GM23338 (cell line): ENCODE measurements at regions not wholly inside any gene's neighbourhood (a gene's known extent, or its start where the extent isn't known, plus 50 kb on each side); places are given as distances from the start of the nearest gene placed in this dataset.

Source experiments
- ATAC-seq: fragments of 200-7000 bp; cut with Tn5 transposase; 3 replicates; pipeline ENCODE4 v1.9.1; 2020
- DNase-seq: peaks from one replicate; pipeline ENCODE4 v3.0.0-alpha.2; 2015; ENCODE audit warnings: low spot score
- H2AFZ ChIP-seq: fragments of 200-600 bp; sonication (generic); 2 replicates; pipeline ENCODE4 v1.8.0; 2016; ENCODE audit warnings: antibody characterized with exemption, mild to moderate bottlenecking, moderate library complexity
- H3F3A ChIP-seq: fragments of 200-600 bp; sonication (generic); replicated peaks from 2 replicates; pipeline ENCODE4 v1.8.0; 2017; ENCODE audit warnings: antibody characterized with exemption, mixed run types, low read depth
- H3K27ac ChIP-seq: fragments of 200-600 bp; sonication (generic); 2 replicates; pipeline ENCODE4 v1.6.1; 2016; ENCODE audit warnings: low read depth
- H3K27me3 ChIP-seq: fragments of 200-600 bp; sonication (generic); 2 replicates; pipeline ENCODE4 v1.8.0; 2016; ENCODE audit warnings: mild to moderate bottlenecking, mixed run types, moderate library complexity; ENCODE audit not compliant: insufficient read depth
- H3K36me3 ChIP-seq: fragments of 200-600 bp; sonication (generic); 2 replicates; pipeline ENCODE4 v1.8.0; 2016; ENCODE audit warnings: mild to moderate bottlenecking; ENCODE audit not compliant: insufficient read depth
- H3K4me1 ChIP-seq: fragments of 200-600 bp; sonication (generic); 2 replicates; pipeline ENCODE4 v1.8.0; 2016; ENCODE audit warnings: mild to moderate bottlenecking, moderate library complexity; ENCODE audit not compliant: insufficient read depth
- H3K4me2 ChIP-seq: fragments of 200-600 bp; sonication (generic); 2 replicates; pipeline ENCODE4 v1.7.1; 2017; ENCODE audit warnings: mixed run types
- H3K4me3 ChIP-seq: fragments of 200-600 bp; sonication (generic); 2 replicates; pipeline ENCODE4 v1.6.1; 2016; ENCODE audit warnings: mixed run types
- H3K79me2 ChIP-seq: fragments of 200-600 bp; sonication (generic); replicated peaks from 2 replicates; pipeline ENCODE4 v1.8.0; 2017; ENCODE audit warnings: mild to moderate bottlenecking; ENCODE audit not compliant: insufficient read depth
- H3K9me2 ChIP-seq: fragments of 200-600 bp; sonication (generic); 2 replicates; pipeline ENCODE4 v1.8.0; 2017; ENCODE audit not compliant: insufficient read depth
- H4K20me1 ChIP-seq: fragments of 200-600 bp; sonication (generic); replicated peaks from 2 replicates; pipeline ENCODE4 v1.8.0; 2017; ENCODE audit warnings: mild to moderate bottlenecking; ENCODE audit not compliant: insufficient read depth
- H3K27ac Mint-ChIP-seq: 2 replicates; pipeline ENCODE4 v1.8.0; 2020; ENCODE audit warnings: inconsistent platforms, mild to moderate bottlenecking, moderate library complexity, mixed read lengths
- H3K27me3 Mint-ChIP-seq: 3 replicates; pipeline ENCODE4 v1.8.0; 2022; ENCODE audit warnings: low read depth, mild to moderate bottlenecking, moderate library complexity, mixed read lengths, inconsistent platforms; ENCODE audit not compliant: insufficient read depth, poor library complexity
- H3K36me3 Mint-ChIP-seq: 3 replicates; pipeline ENCODE4 v1.8.0; 2021; ENCODE audit warnings: low read depth, mild to moderate bottlenecking, inconsistent platforms, moderate library complexity, mixed read lengths
- H3K4me1 Mint-ChIP-seq: 3 replicates; pipeline ENCODE4 v1.8.0; 2020; ENCODE audit warnings: mild to moderate bottlenecking, inconsistent platforms, mixed read lengths
- H3K4me3 Mint-ChIP-seq: 3 replicates; pipeline ENCODE4 v1.8.0; 2021; ENCODE audit warnings: moderate library complexity, mild to moderate bottlenecking, inconsistent platforms, mixed read lengths
- H3K9me3 Mint-ChIP-seq: 3 replicates; pipeline ENCODE4 v1.8.0; 2020; ENCODE audit warnings: moderate library complexity, mild to moderate bottlenecking, inconsistent platforms, mixed read lengths
- CREB1 ChIP-seq: fragments of 250-450 bp; sonication (Bioruptor Pico); IDR thresholded peaks from 2 replicates; pipeline ENCODE4 v1.5.0; 2020; ENCODE audit warnings: low read depth, mild to moderate bottlenecking, moderate library complexity
- EZH2 ChIP-seq: fragments of 200-600 bp; sonication (generic); IDR thresholded peaks from one replicate; pipeline ENCODE4 v1.8.0; 2017; ENCODE audit warnings: antibody characterized with exemption, mild to moderate bottlenecking, low read depth; ENCODE audit not compliant: unreplicated experiment
- EZH2phosphoT487 ChIP-seq: fragments of 200-600 bp; sonication (generic); IDR thresholded peaks from one replicate; pipeline ENCODE4 v1.8.1; 2018; ENCODE audit warnings: antibody characterized with exemption; ENCODE audit not compliant: unreplicated experiment
- JUNB ChIP-seq: IDR thresholded peaks from one replicate; pipeline ENCODE4 v1.6.1; 2016; ENCODE audit warnings: antibody characterized with exemption; ENCODE audit not compliant: unreplicated experiment
- NANOG ChIP-seq: IDR thresholded peaks from 2 replicates; pipeline ENCODE4 v1.6.1; 2016; ENCODE audit warnings: antibody characterized with exemption, borderline replicate concordance
- POLR2AphosphoS5 ChIP-seq: IDR thresholded peaks from 2 replicates; pipeline ENCODE4 v1.6.1; 2016; ENCODE audit warnings: antibody characterized with exemption, low read depth
- STAT1 ChIP-seq: IDR thresholded peaks from one replicate; pipeline ENCODE4 v1.6.1; 2016; ENCODE audit warnings: antibody characterized with exemption; ENCODE audit not compliant: unreplicated experiment
- ZNF114 ChIP-seq: fragments of 250-450 bp; sonication (Bioruptor Pico); IDR thresholded peaks from 2 replicates; pipeline ENCODE4 v1.5.0; 2020; ENCODE audit warnings: mild to moderate bottlenecking, moderate library complexity
- ZNF331 ChIP-seq: fragments of 250-450 bp; sonication (Bioruptor Pico); IDR thresholded peaks from 2 replicates; pipeline ENCODE4 v1.5.0; 2020; ENCODE audit warnings: low read depth, mild to moderate bottlenecking, moderate library complexity
- TF ChIP-seq, protein P1 (sequence below): fragments of 250-450 bp; sonication (Bioruptor Pico); IDR thresholded peaks from 2 replicates; pipeline ENCODE4 v1.5.0; 2020; ENCODE audit warnings: mild to moderate bottlenecking, moderate library complexity
- TF ChIP-seq, protein P2 (sequence below), 2 experiments: fragments of 200-600 bp in 1 of 2; sonication (generic) in 1 of 2; conservative IDR thresholded peaks; 2 replicates each; pipeline versions ENCODE4 v1.5.1 to v1.6.1; 2016 to 2017; ENCODE audit warnings: antibody characterized with exemption in 2 of 2, low read depth in 2 of 2, mild to moderate bottlenecking in 2 of 2, moderate library complexity in 1 of 2
- TF ChIP-seq, protein P3 (sequence below): IDR thresholded peaks from one replicate; pipeline ENCODE4 v1.6.1; 2018; ENCODE audit warnings: antibody characterized with exemption; ENCODE audit not compliant: unreplicated experiment
- TF ChIP-seq, protein P4 (sequence below): IDR thresholded peaks from 2 replicates; pipeline ENCODE4 v1.6.1; 2016; ENCODE audit warnings: antibody characterized with exemption

DNA sequence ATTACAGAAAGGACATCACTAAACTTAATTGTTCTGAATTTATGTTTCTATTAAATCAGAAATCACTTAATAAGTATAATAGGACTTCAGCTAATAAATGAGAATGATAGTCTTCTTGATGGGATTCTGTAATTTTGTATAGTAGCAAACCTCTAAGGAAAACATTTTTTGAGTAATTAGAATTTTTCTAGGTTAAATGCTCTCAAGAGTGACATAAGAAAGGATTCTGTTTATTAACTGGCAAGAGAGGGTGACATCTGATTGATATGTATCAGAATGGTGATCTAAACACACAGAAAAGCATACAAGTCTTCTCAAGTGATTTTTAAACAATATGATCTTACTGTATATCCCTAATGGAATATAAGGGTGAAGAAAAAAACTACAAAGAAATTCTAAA lies 1597.7 kb upstream of the PRR20A start:
- Histone ChIP-seq H3K27ac (no peak overlapping the region), H3F3A (no peaks in the 10 kb centered on the region), H3K79me2 (no peaks in the 10 kb centered on the region), H3K9me2 (no peaks in the 10 kb centered on the region), H3K27me3 (no peaks in the 10 kb centered on the region), H2AFZ (no peak overlapping the region), H3K4me3 (no peak overlapping the region), H3K4me2 (no peak overlapping the region), H4K20me1 (no peaks in the 10 kb centered on the region), H3K36me3 (no peaks in the 10 kb centered on the region), H3K4me1 (no peaks in the 10 kb centered on the region; the same call in 1 of the 2 replicates)
- DNase-seq (no peak), ATAC-seq (no peak)
- H3K9me3 Mint-ChIP-seq, result no peaks in the 10 kb centered on the region; the same call in 1 of the 3 replicates
- no peak for TF ChIP-seq NANOG
- no peak for TF ChIP-seq JUNB
- TF ChIP-seq, protein P1, sequence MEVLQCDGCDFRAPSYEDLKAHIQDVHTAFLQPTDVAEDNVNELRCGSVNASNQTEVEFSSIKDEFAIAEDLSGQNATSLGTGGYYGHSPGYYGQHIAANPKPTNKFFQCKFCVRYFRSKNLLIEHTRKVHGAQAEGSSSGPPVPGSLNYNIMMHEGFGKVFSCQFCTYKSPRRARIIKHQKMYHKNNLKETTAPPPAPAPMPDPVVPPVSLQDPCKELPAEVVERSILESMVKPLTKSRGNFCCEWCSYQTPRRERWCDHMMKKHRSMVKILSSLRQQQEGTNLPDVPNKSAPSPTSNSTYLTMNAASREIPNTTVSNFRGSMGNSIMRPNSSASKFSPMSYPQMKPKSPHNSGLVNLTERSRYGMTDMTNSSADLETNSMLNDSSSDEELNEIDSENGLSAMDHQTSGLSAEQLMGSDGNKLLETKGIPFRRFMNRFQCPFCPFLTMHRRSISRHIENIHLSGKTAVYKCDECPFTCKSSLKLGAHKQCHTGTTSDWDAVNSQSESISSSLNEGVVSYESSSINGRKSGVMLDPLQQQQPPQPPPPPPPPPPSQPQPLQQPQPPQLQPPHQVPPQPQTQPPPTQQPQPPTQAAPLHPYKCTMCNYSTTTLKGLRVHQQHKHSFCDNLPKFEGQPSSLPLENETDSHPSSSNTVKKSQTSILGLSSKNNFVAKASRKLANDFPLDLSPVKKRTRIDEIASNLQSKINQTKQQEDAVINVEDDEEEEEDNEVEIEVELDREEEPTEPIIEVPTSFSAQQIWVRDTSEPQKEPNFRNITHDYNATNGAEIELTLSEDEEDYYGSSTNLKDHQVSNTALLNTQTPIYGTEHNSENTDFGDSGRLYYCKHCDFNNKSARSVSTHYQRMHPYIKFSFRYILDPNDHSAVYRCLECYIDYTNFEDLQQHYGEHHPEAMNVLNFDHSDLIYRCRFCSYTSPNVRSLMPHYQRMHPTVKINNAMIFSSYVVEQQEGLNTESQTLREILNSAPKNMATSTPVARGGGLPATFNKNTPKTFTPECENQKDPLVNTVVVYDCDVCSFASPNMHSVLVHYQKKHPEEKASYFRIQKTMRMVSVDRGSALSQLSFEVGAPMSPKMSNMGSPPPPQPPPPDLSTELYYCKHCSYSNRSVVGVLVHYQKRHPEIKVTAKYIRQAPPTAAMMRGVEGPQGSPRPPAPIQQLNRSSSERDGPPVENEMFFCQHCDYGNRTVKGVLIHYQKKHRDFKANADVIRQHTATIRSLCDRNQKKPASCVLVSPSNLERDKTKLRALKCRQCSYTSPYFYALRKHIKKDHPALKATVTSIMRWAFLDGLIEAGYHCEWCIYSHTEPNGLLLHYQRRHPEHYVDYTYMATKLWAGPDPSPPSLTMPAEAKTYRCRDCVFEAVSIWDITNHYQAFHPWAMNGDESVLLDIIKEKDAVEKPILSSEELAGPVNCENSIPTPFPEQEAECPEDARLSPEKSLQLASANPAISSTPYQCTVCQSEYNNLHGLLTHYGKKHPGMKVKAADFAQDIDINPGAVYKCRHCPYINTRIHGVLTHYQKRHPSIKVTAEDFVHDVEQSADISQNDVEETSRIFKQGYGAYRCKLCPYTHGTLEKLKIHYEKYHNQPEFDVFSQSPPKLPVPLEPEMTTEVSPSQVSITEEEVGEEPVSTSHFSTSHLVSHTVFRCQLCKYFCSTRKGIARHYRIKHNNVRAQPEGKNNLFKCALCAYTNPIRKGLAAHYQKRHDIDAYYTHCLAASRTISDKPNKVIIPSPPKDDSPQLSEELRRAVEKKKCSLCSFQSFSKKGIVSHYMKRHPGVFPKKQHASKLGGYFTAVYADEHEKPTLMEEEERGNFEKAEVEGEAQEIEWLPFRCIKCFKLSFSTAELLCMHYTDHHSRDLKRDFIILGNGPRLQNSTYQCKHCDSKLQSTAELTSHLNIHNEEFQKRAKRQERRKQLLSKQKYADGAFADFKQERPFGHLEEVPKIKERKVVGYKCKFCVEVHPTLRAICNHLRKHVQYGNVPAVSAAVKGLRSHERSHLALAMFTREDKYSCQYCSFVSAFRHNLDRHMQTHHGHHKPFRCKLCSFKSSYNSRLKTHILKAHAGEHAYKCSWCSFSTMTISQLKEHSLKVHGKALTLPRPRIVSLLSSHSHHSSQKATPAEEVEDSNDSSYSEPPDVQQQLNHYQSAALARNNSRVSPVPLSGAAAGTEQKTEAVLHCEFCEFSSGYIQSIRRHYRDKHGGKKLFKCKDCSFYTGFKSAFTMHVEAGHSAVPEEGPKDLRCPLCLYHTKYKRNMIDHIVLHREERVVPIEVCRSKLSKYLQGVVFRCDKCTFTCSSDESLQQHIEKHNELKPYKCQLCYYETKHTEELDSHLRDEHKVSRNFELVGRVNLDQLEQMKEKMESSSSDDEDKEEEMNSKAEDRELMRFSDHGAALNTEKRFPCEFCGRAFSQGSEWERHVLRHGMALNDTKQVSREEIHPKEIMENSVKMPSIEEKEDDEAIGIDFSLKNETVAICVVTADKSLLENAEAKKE (CRISPR knock-in tag), result no peak
- TF ChIP-seq, protein P2, sequence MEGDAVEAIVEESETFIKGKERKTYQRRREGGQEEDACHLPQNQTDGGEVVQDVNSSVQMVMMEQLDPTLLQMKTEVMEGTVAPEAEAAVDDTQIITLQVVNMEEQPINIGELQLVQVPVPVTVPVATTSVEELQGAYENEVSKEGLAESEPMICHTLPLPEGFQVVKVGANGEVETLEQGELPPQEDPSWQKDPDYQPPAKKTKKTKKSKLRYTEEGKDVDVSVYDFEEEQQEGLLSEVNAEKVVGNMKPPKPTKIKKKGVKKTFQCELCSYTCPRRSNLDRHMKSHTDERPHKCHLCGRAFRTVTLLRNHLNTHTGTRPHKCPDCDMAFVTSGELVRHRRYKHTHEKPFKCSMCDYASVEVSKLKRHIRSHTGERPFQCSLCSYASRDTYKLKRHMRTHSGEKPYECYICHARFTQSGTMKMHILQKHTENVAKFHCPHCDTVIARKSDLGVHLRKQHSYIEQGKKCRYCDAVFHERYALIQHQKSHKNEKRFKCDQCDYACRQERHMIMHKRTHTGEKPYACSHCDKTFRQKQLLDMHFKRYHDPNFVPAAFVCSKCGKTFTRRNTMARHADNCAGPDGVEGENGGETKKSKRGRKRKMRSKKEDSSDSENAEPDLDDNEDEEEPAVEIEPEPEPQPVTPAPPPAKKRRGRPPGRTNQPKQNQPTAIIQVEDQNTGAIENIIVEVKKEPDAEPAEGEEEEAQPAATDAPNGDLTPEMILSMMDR (conservative IDR thresholded peaks at IDR 0.05; ENCODE audit: low read depth in 2 of 2), result no peak
- TF ChIP-seq STAT1, result no peak
- TF ChIP-seq, protein P3, sequence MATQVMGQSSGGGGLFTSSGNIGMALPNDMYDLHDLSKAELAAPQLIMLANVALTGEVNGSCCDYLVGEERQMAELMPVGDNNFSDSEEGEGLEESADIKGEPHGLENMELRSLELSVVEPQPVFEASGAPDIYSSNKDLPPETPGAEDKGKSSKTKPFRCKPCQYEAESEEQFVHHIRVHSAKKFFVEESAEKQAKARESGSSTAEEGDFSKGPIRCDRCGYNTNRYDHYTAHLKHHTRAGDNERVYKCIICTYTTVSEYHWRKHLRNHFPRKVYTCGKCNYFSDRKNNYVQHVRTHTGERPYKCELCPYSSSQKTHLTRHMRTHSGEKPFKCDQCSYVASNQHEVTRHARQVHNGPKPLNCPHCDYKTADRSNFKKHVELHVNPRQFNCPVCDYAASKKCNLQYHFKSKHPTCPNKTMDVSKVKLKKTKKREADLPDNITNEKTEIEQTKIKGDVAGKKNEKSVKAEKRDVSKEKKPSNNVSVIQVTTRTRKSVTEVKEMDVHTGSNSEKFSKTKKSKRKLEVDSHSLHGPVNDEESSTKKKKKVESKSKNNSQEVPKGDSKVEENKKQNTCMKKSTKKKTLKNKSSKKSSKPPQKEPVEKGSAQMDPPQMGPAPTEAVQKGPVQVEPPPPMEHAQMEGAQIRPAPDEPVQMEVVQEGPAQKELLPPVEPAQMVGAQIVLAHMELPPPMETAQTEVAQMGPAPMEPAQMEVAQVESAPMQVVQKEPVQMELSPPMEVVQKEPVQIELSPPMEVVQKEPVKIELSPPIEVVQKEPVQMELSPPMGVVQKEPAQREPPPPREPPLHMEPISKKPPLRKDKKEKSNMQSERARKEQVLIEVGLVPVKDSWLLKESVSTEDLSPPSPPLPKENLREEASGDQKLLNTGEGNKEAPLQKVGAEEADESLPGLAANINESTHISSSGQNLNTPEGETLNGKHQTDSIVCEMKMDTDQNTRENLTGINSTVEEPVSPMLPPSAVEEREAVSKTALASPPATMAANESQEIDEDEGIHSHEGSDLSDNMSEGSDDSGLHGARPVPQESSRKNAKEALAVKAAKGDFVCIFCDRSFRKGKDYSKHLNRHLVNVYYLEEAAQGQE, result no peak
- TF ChIP-seq, protein P4, sequence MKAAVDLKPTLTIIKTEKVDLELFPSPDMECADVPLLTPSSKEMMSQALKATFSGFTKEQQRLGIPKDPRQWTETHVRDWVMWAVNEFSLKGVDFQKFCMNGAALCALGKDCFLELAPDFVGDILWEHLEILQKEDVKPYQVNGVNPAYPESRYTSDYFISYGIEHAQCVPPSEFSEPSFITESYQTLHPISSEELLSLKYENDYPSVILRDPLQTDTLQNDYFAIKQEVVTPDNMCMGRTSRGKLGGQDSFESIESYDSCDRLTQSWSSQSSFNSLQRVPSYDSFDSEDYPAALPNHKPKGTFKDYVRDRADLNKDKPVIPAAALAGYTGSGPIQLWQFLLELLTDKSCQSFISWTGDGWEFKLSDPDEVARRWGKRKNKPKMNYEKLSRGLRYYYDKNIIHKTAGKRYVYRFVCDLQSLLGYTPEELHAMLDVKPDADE, result no peak
- no peak for TF ChIP-seq ZNF331 (CRISPR knock-in tag)
- TF ChIP-seq EZH2, result no peak
- TF ChIP-seq CREB1, result no peak
- no peak for TF ChIP-seq POLR2AphosphoS5
- TF ChIP-seq EZH2phosphoT487, result no peak
- no peak for TF ChIP-seq ZNF114 (CRISPR knock-in tag)
- no peak overlapping the region for H3K27ac Mint-ChIP-seq
- H3K4me3 Mint-ChIP-seq, result no peak overlapping the region
- peaks cover 22% of the 10 kb centered on the region for H3K36me3 Mint-ChIP-seq
- H3K27me3 Mint-ChIP-seq, result no peaks in the 10 kb centered on the region
- peaks cover 5% of the 10 kb centered on the region for H3K4me1 Mint-ChIP-seq
